RWPE2 (cell line): ENCODE measurements at regions not wholly inside any gene's neighbourhood (a gene's known extent, or its start where the extent isn't known, plus 50 kb on each side); places are given as distances from the start of the nearest gene placed in this dataset.
A peak's percentile ranks its signal among the peaks of the same experiment; 100 is the strongest.

Experiments used
- ATAC-seq: fragments of 200-7000 bp; cut with Tn5 transposase; 3 replicates; pipeline ENCODE4 v1.9.1; 2021; ENCODE audit warnings: low read depth
- DNase-seq: peaks from one replicate; pipeline ENCODE4 v3.0.0-alpha.2; 2020; ENCODE audit warnings: low spot score
- H3K27ac ChIP-seq: fragments of 450-650 bp; 2 replicates; pipeline ENCODE4 v1.5.1; 2017; ENCODE audit warnings: mild to moderate bottlenecking; ENCODE audit not compliant: poor library complexity, severe bottlenecking
- H3K27me3 ChIP-seq: fragments of 250-450 bp; sonication (Bioruptor Pico); 2 replicates; pipeline ENCODE4 v1.5.1; 2021; ENCODE audit warnings: mild to moderate bottlenecking, moderate library complexity; ENCODE audit not compliant: insufficient read depth, poor library complexity, severe bottlenecking
- H3K36me3 ChIP-seq: fragments of 250-450 bp; sonication (Bioruptor Pico); 2 replicates; pipeline ENCODE4 v1.5.1; 2020; ENCODE audit warnings: low read depth, mild to moderate bottlenecking, moderate library complexity
- H3K4me1 ChIP-seq: fragments of 250-450 bp; sonication (Bioruptor Pico); 2 replicates; pipeline ENCODE4 v1.5.1; 2021; ENCODE audit warnings: mild to moderate bottlenecking, moderate library complexity; ENCODE audit not compliant: insufficient read depth, poor library complexity, severe bottlenecking
- H3K4me3 ChIP-seq: fragments of 250-450 bp; sonication (Bioruptor Pico); 2 replicates; pipeline ENCODE4 v1.5.1; 2021; ENCODE audit warnings: mild to moderate bottlenecking, moderate library complexity; ENCODE audit not compliant: severe bottlenecking
- H3K9me3 ChIP-seq: fragments of 250-450 bp; sonication (Bioruptor Pico); 2 replicates; pipeline ENCODE4 v1.5.1; 2021; ENCODE audit warnings: mild to moderate bottlenecking, moderate library complexity; ENCODE audit not compliant: severe bottlenecking
- CTCF ChIP-seq: fragments of 450-650 bp; IDR thresholded peaks from one replicate; pipeline ENCODE4 v1.5.1; 2017; ENCODE audit warnings: mild to moderate bottlenecking, moderate library complexity; ENCODE audit not compliant: poor library complexity, severe bottlenecking

GRCh38 chr6:104409913-104410312 lies 449.8 kb downstream of the HACE1 start:
- Histone ChIP-seq H3K4me3 (no peak overlapping the region), H3K36me3 (no peaks in the 10 kb centered on the region), H3K9me3 (no peaks in the 10 kb centered on the region), H3K27me3 (no peaks in the 10 kb centered on the region), H3K4me1 (no peaks in the 10 kb centered on the region), H3K27ac (no peak overlapping the region)
- no peak for TF ChIP-seq CTCF
- ATAC-seq: no peak
- DNase-seq: no peak

DNA sequence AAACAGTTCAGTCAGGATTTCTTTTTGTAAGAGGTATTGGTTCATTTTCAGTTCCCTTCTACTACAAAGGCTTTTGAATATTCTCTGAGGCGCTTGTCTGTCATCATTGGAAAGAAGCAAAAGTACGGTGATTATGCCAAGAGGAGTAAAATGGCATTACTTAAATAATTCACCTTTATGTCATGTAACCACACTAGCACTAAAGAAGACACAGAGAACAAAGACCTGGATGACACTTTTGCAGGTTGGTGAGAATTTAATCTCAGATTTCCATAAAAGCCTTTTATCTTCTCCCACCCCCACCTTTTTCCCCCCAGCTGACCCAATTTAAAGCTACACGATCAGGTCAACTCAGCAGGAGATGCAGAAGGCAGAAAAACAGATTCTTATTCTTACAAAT lies 451.8 kb downstream of the HACE1 start:
- Histone ChIP-seq H3K4me3 (no peak overlapping the region), H3K36me3 (no peaks in the 10 kb centered on the region), H3K27ac (no peak overlapping the region), H3K27me3 (no peaks in the 10 kb centered on the region), H3K4me1 (no peaks in the 10 kb centered on the region), H3K9me3 (no peaks in the 10 kb centered on the region)
- DNase-seq (no peak), ATAC-seq (no peak)
- no peak for TF ChIP-seq CTCF

DNA sequence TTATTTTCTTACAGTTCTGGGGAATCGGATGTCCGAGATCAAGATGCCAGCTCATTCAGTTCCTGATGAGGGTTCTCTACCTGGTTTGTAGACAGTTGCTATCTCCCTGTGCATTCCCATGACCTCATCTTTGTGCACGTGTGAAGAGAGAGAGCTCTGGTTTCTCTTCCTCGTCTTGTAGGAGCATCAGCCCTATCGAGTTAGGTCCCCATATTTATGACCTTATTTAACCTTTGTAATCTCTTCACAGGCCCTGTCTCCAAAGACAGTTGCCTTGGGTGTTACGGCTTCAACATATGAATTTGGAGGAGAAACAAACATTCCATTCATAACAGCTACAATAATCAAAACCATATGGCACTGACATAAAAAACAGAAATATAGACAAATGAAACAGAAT lies 455.3 kb downstream of the HACE1 start:
- no peak for ATAC-seq
- Histone ChIP-seq H3K4me3 (no peak overlapping the region), H3K4me1 (peaks cover 3% of the 10 kb centered on the region), H3K27me3 (no peaks in the 10 kb centered on the region), H3K9me3 (no peaks in the 10 kb centered on the region), H3K27ac (no peak overlapping the region), H3K36me3 (no peaks in the 10 kb centered on the region)
- no peak for TF ChIP-seq CTCF
- DNase-seq: no peak

- no peak for DNase-seq
- Histone ChIP-seq H3K4me3 (no peak overlapping the region), H3K9me3 (no peaks in the 10 kb centered on the region), H3K27me3 (no peaks in the 10 kb centered on the region), H3K36me3 (no peaks in the 10 kb centered on the region), H3K27ac (no peak overlapping the region), H3K4me1 (peaks cover 3% of the 10 kb centered on the region)
- ATAC-seq: peak; percentile 88
- TF ChIP-seq CTCF: no peak
Measured at GRCh38 chr6:104402572-104402971, 457.1 kb downstream of the HACE1 start.

DNA sequence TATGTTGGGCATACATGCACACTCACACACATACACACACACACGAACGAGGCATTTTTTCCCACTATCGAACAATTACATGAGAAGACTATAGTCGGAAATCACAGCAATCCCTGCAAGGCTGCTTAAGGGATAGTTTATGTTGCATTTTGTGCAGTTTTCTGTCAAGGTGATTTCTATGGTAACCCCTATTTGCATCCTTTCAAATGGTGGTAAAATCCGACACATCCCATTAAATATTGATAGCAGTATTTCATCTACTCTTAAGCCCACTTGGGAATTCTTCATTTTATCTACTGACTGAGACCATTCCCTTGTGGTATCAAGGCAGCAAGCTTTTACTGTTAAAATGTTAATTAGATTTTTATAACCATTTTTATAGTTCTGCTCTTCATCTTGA lies 457.8 kb downstream of the HACE1 start:
- TF ChIP-seq CTCF: no peak
- no peaks in the 10 kb centered on the region for H3K9me3 ChIP-seq
- no peak overlapping the region for H3K27ac ChIP-seq
- H3K27me3 ChIP-seq: no peaks in the 10 kb centered on the region
- no peak overlapping the region for H3K4me3 ChIP-seq
- DNase-seq: no peak
- H3K4me1 ChIP-seq: peaks cover 3% of the 10 kb centered on the region
- no peak for ATAC-seq
- H3K36me3 ChIP-seq: no peaks in the 10 kb centered on the region
